Testis (tissue), 2 donors: ENCODE measurements at regions not wholly inside any gene's neighbourhood (a gene's known extent, or its start where the extent isn't known, plus 50 kb on each side); places are given as distances from the start of the nearest gene placed in this dataset.

Experiments
- DNase-seq: peaks from one replicate; pipeline ENCODE4 v3.0.0-alpha.2; 2019
- H3K27ac ChIP-seq, 2 donors: fragments of 200-600 bp; sonication (generic); one replicate each; pipeline ENCODE4 v1.5.1; 2019
- H3K27me3 ChIP-seq: fragments of 200-600 bp; sonication (generic); one replicate; pipeline ENCODE4 v1.5.1; 2019
- H3K36me3 ChIP-seq: fragments of 200-600 bp; sonication (generic); one replicate; pipeline ENCODE4 v1.5.1; 2017; ENCODE audit warnings: low read depth; ENCODE audit errors: missing control alignments
- H3K4me1 ChIP-seq: fragments of 200-600 bp; sonication (generic); one replicate; pipeline ENCODE4 v1.5.1; 2019
- H3K4me3 ChIP-seq, 2 donors: fragments of 200-600 bp; sonication (generic); one replicate each; pipeline ENCODE4 v1.5.1; 2017 to 2019
- H3K9me3 ChIP-seq: fragments of 200-600 bp; sonication (generic); one replicate; pipeline ENCODE4 v1.5.1; 2017
- POLR2A ChIP-seq: fragments of 450-650 bp; IDR thresholded peaks from one replicate; pipeline ENCODE4 v1.6.1; 2017; ENCODE audit warnings: antibody characterized with exemption, mild to moderate bottlenecking, moderate library complexity
- WGBS, 2 donors: methylation state at CpG; one replicate each; pipeline ENCODE4 v1.1.5; 2018; 5-methylcytosine and 5-hydroxymethylcytosine counted together
- intact Hi-C: fragments of 100-400 bp; cut with DNase I; formaldehyde crosslinking; loops from one replicate; pipeline ENCODE4 v1.15.1; 2023; ENCODE audit warnings: low total_unique reads
- TF ChIP-seq, protein P1 (sequence below), 3 experiments: fragments of 450-650 bp in 2 of 3; fragments of 200-600 bp in 1 of 3; sonication (generic) in 1 of 3; IDR thresholded peaks; one replicate each; pipeline ENCODE4 v1.5.1; 2016 to 2019; ENCODE audit warnings: antibody characterized with exemption in 3 of 3, mild to moderate bottlenecking in 2 of 3, moderate library complexity in 1 of 3

- no peak overlapping the region for H3K27ac ChIP-seq
- 77 to 92% methylated on average over 1 of the region's 1 CpG for WGBS, 2 donors
- TF ChIP-seq, protein P1, sequence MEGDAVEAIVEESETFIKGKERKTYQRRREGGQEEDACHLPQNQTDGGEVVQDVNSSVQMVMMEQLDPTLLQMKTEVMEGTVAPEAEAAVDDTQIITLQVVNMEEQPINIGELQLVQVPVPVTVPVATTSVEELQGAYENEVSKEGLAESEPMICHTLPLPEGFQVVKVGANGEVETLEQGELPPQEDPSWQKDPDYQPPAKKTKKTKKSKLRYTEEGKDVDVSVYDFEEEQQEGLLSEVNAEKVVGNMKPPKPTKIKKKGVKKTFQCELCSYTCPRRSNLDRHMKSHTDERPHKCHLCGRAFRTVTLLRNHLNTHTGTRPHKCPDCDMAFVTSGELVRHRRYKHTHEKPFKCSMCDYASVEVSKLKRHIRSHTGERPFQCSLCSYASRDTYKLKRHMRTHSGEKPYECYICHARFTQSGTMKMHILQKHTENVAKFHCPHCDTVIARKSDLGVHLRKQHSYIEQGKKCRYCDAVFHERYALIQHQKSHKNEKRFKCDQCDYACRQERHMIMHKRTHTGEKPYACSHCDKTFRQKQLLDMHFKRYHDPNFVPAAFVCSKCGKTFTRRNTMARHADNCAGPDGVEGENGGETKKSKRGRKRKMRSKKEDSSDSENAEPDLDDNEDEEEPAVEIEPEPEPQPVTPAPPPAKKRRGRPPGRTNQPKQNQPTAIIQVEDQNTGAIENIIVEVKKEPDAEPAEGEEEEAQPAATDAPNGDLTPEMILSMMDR (IDR thresholded peaks at IDR 0.05) = no peak
- TF ChIP-seq POLR2A = no peak
- H3K4me3 ChIP-seq = no peak overlapping the region
- DNase-seq = no peak
- H3K4me1 ChIP-seq = no peaks in the 10 kb centered on the region
- H3K36me3 ChIP-seq = no peaks in the 10 kb centered on the region
- intact Hi-C loops = no loop called here
- H3K9me3 ChIP-seq = no peaks in the 10 kb centered on the region
- no peaks in the 10 kb centered on the region for H3K27me3 ChIP-seq
Measured at GRCh38 chr4:27946799-27947198, 1086.2 kb downstream of the STIM2 start.

- intact Hi-C loops = no loop called here
- H3K27me3 ChIP-seq = no peaks in the 10 kb centered on the region
- no peaks in the 10 kb centered on the region for H3K9me3 ChIP-seq
- WGBS, 2 donors = 60 to 64% methylated on average over 2 of the region's 2 CpGs
- no peak overlapping the region for H3K27ac ChIP-seq
- H3K36me3 ChIP-seq = no peaks in the 10 kb centered on the region
- no peaks in the 10 kb centered on the region for H3K4me1 ChIP-seq
- no peak for DNase-seq
- no peak overlapping the region for H3K4me3 ChIP-seq
- no peak for TF ChIP-seq POLR2A
- TF ChIP-seq, protein P1 (IDR thresholded peaks at IDR 0.05) = no peak
Measured at GRCh38 chr4:27947302-27947701, 1086.7 kb downstream of the STIM2 start.

DNA sequence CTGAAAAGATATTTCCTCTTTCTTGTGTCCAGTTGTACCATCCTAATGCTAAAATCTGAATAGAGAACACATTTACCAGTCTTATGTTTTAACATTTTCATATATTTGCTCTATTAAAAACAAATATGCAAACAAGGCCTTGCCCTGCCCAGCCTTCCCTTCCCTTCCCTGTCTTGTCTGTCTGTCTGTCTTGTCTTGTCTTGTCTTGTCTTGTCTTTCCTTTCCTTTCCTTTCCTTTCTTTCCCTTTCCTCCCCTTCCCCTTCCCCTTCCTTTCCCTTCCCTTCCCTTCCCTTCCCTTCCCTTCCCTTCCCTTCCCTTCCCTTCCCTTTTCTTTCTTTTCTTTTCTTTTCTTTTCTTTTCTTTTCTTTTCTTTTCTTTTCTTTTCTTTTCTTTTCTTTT lies 1103.5 kb downstream of the STIM2 start:
- Histone ChIP-seq H3K27ac (no peak overlapping the region), H3K36me3 (no peaks in the 10 kb centered on the region), H3K27me3 (no peaks in the 10 kb centered on the region), H3K4me1 (no peaks in the 10 kb centered on the region), H3K9me3 (no peaks in the 10 kb centered on the region), H3K4me3 (no peak overlapping the region)
- intact Hi-C loops = no loop called here
- no peak for TF ChIP-seq POLR2A
- TF ChIP-seq, protein P1 (IDR thresholded peaks at IDR 0.05) = no peak
- DNase-seq = no peak

DNA sequence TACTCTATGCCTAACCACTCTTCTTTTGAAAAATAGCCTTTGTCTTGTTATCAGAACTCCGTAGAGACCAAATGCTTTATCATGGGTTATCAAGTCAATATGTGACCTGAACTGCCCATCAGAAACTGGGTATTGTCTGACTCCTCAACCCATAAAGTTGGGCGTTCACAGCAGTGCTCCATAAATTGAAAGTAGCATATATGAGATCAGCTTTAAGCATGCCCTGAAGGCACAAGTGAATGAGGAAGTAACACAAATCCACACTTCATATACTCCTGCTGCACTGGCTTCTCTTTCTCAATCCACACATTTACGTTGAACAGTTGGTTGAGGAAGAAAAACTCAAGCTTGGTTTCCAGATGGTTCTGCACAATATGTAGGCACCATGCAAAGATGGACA lies 1106.0 kb downstream of the STIM2 start:
- Histone ChIP-seq H3K27me3 (no peaks in the 10 kb centered on the region), H3K4me1 (no peaks in the 10 kb centered on the region), H3K27ac (no peak overlapping the region), H3K4me3 (no peak overlapping the region), H3K9me3 (no peaks in the 10 kb centered on the region), H3K36me3 (no peaks in the 10 kb centered on the region)
- WGBS, 2 donors = 70 to 76% methylated on average over 3 of the region's 3 CpGs
- intact Hi-C loops = no loop called here
- DNase-seq = no peak
- TF ChIP-seq POLR2A = no peak
- TF ChIP-seq, protein P1 (IDR thresholded peaks at IDR 0.05) = no peak

DNA sequence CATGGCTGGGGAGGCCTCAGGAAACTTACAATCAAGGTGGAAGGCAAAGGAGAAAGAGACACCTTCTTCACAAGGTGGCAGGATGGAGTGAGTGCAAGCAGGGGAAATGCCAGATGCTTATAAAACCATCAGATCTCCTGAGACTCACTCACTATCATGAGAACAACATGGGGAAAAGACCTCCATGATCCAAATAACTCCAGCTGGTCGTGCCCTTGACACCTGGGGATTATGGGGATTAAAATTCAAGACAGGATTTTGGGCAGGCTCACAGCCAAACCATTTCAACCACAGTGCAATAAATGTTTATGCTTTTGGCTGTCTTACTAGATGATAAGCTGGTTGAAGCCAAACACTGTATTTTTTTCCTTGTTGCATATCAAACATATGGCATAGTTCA lies 1112.4 kb downstream of the STIM2 start:
- H3K9me3 ChIP-seq = no peaks in the 10 kb centered on the region
- intact Hi-C loops = no loop called here
- no peak for TF ChIP-seq POLR2A
- TF ChIP-seq, protein P1 (IDR thresholded peaks at IDR 0.05) = no peak
- no peaks in the 10 kb centered on the region for H3K27me3 ChIP-seq
- WGBS, 2 donors = 75 to 91% methylated on average over 1 of the region's 1 CpG
- H3K36me3 ChIP-seq = no peaks in the 10 kb centered on the region
- no peak overlapping the region for H3K4me3 ChIP-seq
- no peak overlapping the region for H3K27ac ChIP-seq
- no peaks in the 10 kb centered on the region for H3K4me1 ChIP-seq
- no peak for DNase-seq
